ENCODE measurements at regions not wholly inside any gene's neighbourhood (a gene's known extent, or its start where the extent isn't known, plus 50 kb on each side); places are given as distances from the start of the nearest gene placed in this dataset.

GRCh38 chr2:128403814-128404708 is 85.4 kb upstream of the HS6ST1 start:
- FAIRE-seq, result no peak

- FAIRE-seq, result no peak
Observed at GRCh38 chr2:128404709-128405466, 86.2 kb upstream of the HS6ST1 start.

- no peak for FAIRE-seq
Observed at GRCh38 chr2:128405467-128405900, 86.8 kb upstream of the HS6ST1 start.

- FAIRE-seq, result no peak
Observed at GRCh38 chr2:128405981-128406613, 87.4 kb upstream of the HS6ST1 start.

- FAIRE-seq, result no peak
Observed at GRCh38 chr2:128406736-128407554, 88.3 kb upstream of the HS6ST1 start.

- FAIRE-seq, result no peak
Observed at GRCh38 chr2:128408349-128409305, 90.0 kb upstream of the HS6ST1 start.

- FAIRE-seq, result no peak
Observed at GRCh38 chr2:128409326-128410034, 90.8 kb upstream of the HS6ST1 start.

GRCh38 chr2:128410035-128410757 is 91.5 kb upstream of the HS6ST1 start:
- FAIRE-seq, result no peak

- no peak for FAIRE-seq
Observed at GRCh38 chr2:128410758-128411215, 92.1 kb upstream of the HS6ST1 start.

- no peak for FAIRE-seq
Observed at GRCh38 chr2:128411431-128411830, 92.8 kb upstream of the HS6ST1 start.

- FAIRE-seq, result no peak
Observed at GRCh38 chr2:128412181-128412871, 93.7 kb upstream of the HS6ST1 start.

- no peak for FAIRE-seq
Observed at GRCh38 chr2:128413014-128413717, 94.5 kb upstream of the HS6ST1 start.

- FAIRE-seq, result no peak
Observed at GRCh38 chr2:128413718-128414341, 95.2 kb upstream of the HS6ST1 start.

GRCh38 chr2:128414351-128414750 is 95.7 kb upstream of the HS6ST1 start:
- no peak for FAIRE-seq

GRCh38 chr2:128414946-128415778 is 96.5 kb upstream of the HS6ST1 start:
- no peak for FAIRE-seq

- no peak for FAIRE-seq
Observed at GRCh38 chr2:128415779-128416061, 97.1 kb upstream of the HS6ST1 start.

- FAIRE-seq, result no peak
Observed at GRCh38 chr2:128416109-128416785, 97.6 kb upstream of the HS6ST1 start.

Measured in endometrium (tissue), 2 donors.